Breast epithelium (tissue), 4 donors: ENCODE measurements at regions not wholly inside any gene's neighbourhood (a gene's known extent, or its start where the extent isn't known, plus 50 kb on each side); places are given as distances from the start of the nearest gene placed in this dataset.

ENCODE experiments used
- DNase-seq, 2 donors: peaks; one replicate each; pipeline ENCODE4 v3.0.0-alpha.2; 2019; ENCODE audit warnings: low spot score in 2 of 2
- H3K27ac ChIP-seq, 2 donors: fragments of 200-600 bp; sonication (generic) in 1 of 2; one replicate each; pipeline ENCODE4 v1.5.1; 2016 to 2019; ENCODE audit warnings: mild to moderate bottlenecking in 1 of 2
- H3K27me3 ChIP-seq, 2 donors: fragments of 200-600 bp; sonication (generic) in 1 of 2; one replicate each; pipeline versions ENCODE4 v1.5.1 to v1.6.0; 2017 to 2019; ENCODE audit warnings: control low read depth in 1 of 2, mild to moderate bottlenecking in 1 of 2
- H3K36me3 ChIP-seq: fragments of 200-600 bp; one replicate; pipeline ENCODE4 v1.5.1; 2019
- H3K4me1 ChIP-seq, 2 donors: fragments of 200-600 bp; sonication (generic); one replicate each; pipeline ENCODE4 v1.5.1; 2016 to 2019; ENCODE audit warnings: control low read depth in 1 of 2
- H3K4me3 ChIP-seq, 3 donors: fragments of 200-600 bp; sonication (generic); 1 replicate in 2 of 3; 2 replicates in 1 of 3; pipeline ENCODE4 v1.5.1; 2016 to 2019; ENCODE audit warnings: mild to moderate bottlenecking in 3 of 3, moderate library complexity in 2 of 3
- H3K9me3 ChIP-seq, 2 donors: fragments of 200-600 bp; sonication (generic) in 1 of 2; one replicate each; pipeline ENCODE4 v1.5.1; 2016 to 2019; ENCODE audit warnings: control low read depth in 1 of 2
- CTCF ChIP-seq, 3 donors: fragments of 450-650 bp; IDR thresholded peaks; one replicate each; pipeline ENCODE4 v1.5.1; 2016 to 2017; ENCODE audit warnings: antibody characterized with exemption in 3 of 3, mild to moderate bottlenecking in 3 of 3, moderate library complexity in 3 of 3
- POLR2A ChIP-seq: fragments of 450-650 bp; IDR thresholded peaks from one replicate; pipeline ENCODE4 v1.6.1; 2016; ENCODE audit warnings: antibody characterized with exemption, mild to moderate bottlenecking, moderate library complexity
- POLR2AphosphoS5 ChIP-seq, 3 donors: sonication (generic); formaldehyde crosslinking; IDR thresholded peaks; one replicate each; pipeline ENCODE4 v1.6.1; 2017; ENCODE audit warnings: antibody characterized with exemption in 3 of 3
- intact Hi-C: fragments of 100-400 bp; cut with DNase I; formaldehyde crosslinking; loops from one replicate; pipeline ENCODE4 v1.15.1; 2023; ENCODE audit warnings: low total_unique reads

DNA sequence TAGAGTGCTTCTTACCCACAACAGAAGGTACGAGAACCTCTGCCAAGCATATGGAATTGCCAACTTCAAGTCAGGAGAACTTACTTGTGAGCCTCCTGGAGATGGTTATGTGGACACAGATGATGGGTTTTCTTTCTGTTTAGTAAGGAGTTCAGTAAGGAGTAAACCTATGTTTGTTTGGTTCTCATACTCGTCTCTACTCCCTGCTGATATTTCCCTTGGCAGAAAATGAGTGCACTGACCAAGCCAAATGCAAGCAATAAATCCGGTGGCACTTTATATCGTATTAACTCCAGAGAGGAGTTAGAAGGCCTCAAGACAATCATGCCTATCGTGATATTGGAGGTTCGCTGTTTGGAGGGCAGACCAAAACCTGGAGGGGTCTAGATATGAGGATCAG lies 83.2 kb upstream of the CYP1B1 start:
- peak overlapping the region in 1 of 3 donors; percentile 31 for H3K4me3 ChIP-seq
- H3K36me3 ChIP-seq, result no peaks in the 10 kb centered on the region
- intact Hi-C loops, result no loop called here
- H3K27me3 ChIP-seq, result no peaks in the 10 kb centered on the region
- H3K4me1 ChIP-seq, result peaks cover 0 to 8% of the 10 kb centered on the region in 2 donors
- no peak for TF ChIP-seq POLR2A
- no peak for TF ChIP-seq CTCF (IDR thresholded peaks at IDR 0.05)
- TF ChIP-seq POLR2AphosphoS5 (IDR thresholded peaks at IDR 0.05), result no peak
- peak overlapping the region; percentile 79 to 87 for H3K27ac ChIP-seq
- H3K9me3 ChIP-seq, result no peaks in the 10 kb centered on the region
- DNase-seq, result no peak

DNA sequence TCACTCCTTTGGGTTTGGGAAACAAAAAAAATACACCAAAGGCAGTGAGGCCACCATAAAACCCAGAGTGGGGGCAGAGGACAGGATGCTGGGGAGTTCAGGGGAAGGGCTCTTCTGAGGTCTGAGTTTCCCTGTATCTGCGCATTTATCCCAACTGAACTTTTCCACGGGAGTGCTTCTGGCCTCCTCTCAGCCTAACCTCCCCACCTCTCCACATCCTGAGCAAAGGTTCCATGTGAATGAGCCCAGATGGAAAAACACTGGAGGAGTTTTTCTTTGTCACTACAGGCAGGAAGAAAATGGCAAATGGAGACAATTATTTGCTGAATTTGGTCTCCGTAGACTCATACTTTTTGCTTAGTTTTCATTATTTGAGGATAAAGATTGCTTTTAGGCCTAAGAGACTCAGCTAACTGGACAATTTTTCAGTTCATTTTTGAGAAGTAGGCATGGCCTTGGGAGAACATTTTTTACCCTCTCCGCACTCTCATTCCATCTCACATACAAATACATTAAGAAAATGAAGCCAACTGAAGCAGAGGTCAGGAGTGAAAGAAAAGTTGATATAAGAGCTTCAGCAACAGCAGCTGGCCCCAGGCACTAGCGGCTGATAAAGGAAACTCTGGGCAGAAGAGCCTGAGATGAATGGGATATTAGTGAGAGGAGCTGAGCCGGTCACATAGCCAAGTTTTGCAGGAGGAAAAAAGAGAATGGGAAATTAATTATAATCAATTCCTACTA lies 82.6 kb upstream of the CYP1B1 start:
- H3K36me3 ChIP-seq, result no peaks in the 10 kb centered on the region
- H3K9me3 ChIP-seq, result no peaks in the 10 kb centered on the region
- H3K27ac ChIP-seq, result peak overlapping the region; percentile 79 to 87
- peaks cover 0 to 8% of the 10 kb centered on the region in 2 donors for H3K4me1 ChIP-seq
- no peak for DNase-seq
- no peak overlapping the region for H3K4me3 ChIP-seq
- H3K27me3 ChIP-seq, result no peaks in the 10 kb centered on the region
- TF ChIP-seq POLR2AphosphoS5 (IDR thresholded peaks at IDR 0.05), result no peak
- no peak for TF ChIP-seq CTCF (IDR thresholded peaks at IDR 0.05)
- TF ChIP-seq POLR2A, result no peak
- intact Hi-C loops, result no loop called here

DNA sequence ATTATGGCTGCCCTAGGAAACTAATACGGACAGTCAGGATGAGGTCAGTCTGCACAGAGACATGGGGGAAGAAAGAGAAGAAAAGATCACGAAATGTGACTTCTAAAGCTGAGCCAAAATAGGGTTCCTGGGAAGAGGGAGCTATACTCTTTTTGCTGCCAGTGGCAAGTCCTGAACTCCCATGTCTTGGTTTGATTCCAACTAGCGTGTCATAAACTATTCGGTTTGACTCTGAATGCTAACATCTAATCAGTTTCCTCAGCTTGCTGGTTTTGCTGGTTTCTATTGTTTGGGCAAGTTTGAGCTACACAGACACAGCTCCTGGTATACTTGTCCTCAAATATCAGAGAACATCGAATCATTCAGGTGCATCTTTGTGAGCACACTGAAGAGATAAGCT lies 80.5 kb upstream of the CYP1B1 start:
- Histone ChIP-seq H3K27ac (peak overlapping the region in 1 of 2 donors; percentile 48), H3K36me3 (no peaks in the 10 kb centered on the region), H3K4me1 (peaks cover 0 to 8% of the 10 kb centered on the region in 2 donors), H3K4me3 (no peak overlapping the region), H3K9me3 (no peaks in the 10 kb centered on the region), H3K27me3 (no peaks in the 10 kb centered on the region)
- intact Hi-C loops, result no loop called here
- DNase-seq, result no peak
- no peak for TF ChIP-seq POLR2A
- no peak for TF ChIP-seq CTCF (IDR thresholded peaks at IDR 0.05)
- TF ChIP-seq POLR2AphosphoS5 (IDR thresholded peaks at IDR 0.05), result no peak

GRCh38 chr2:38155015-38155414 lies 79.1 kb upstream of the CYP1B1 start:
- no peak for DNase-seq
- no peaks in the 10 kb centered on the region for H3K36me3 ChIP-seq
- peaks cover 0 to 8% of the 10 kb centered on the region in 2 donors for H3K4me1 ChIP-seq
- intact Hi-C loops, result no loop called here
- no peaks in the 10 kb centered on the region for H3K27me3 ChIP-seq
- peak overlapping the region in 1 of 2 donors; percentile 42 for H3K27ac ChIP-seq
- H3K9me3 ChIP-seq, result no peaks in the 10 kb centered on the region
- TF ChIP-seq CTCF (IDR thresholded peaks at IDR 0.05), result no peak
- no peak for TF ChIP-seq POLR2AphosphoS5 (IDR thresholded peaks at IDR 0.05)
- no peak for TF ChIP-seq POLR2A
- no peak overlapping the region for H3K4me3 ChIP-seq

GRCh38 chr2:38154395-38154794 lies 78.4 kb upstream of the CYP1B1 start:
- TF ChIP-seq POLR2A (no peak), CTCF (IDR thresholded peaks at IDR 0.05) (no peak), POLR2AphosphoS5 (IDR thresholded peaks at IDR 0.05) (no peak)
- intact Hi-C loops, result no loop called here

More at GRCh38 chr2:38154395-38154794, 78.4 kb upstream of the CYP1B1 start:
- DNase-seq, result no peak
- Histone ChIP-seq H3K36me3 (no peaks in the 10 kb centered on the region), H3K4me3 (no peak overlapping the region), H3K27me3 (no peaks in the 10 kb centered on the region), H3K27ac (peak overlapping the region in 1 of 2 donors; percentile 42), H3K4me1 (peaks cover 0 to 8% of the 10 kb centered on the region in 2 donors), H3K9me3 (no peaks in the 10 kb centered on the region)
